ENCODE measurements at regions not wholly inside any gene's neighbourhood (a gene's known extent, or its start where the extent isn't known, plus 50 kb on each side); places are given as distances from the start of the nearest gene placed in this dataset.

- no peak for TF ChIP-seq TCF12 (IDR thresholded peaks at IDR 0.05; ENCODE audit: low read depth)
- TF ChIP-seq, protein P1, sequence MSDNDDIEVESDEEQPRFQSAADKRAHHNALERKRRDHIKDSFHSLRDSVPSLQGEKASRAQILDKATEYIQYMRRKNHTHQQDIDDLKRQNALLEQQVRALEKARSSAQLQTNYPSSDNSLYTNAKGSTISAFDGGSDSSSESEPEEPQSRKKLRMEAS (IDR thresholded peaks at IDR 0.05), result no peak
- TF ChIP-seq, protein P2, sequence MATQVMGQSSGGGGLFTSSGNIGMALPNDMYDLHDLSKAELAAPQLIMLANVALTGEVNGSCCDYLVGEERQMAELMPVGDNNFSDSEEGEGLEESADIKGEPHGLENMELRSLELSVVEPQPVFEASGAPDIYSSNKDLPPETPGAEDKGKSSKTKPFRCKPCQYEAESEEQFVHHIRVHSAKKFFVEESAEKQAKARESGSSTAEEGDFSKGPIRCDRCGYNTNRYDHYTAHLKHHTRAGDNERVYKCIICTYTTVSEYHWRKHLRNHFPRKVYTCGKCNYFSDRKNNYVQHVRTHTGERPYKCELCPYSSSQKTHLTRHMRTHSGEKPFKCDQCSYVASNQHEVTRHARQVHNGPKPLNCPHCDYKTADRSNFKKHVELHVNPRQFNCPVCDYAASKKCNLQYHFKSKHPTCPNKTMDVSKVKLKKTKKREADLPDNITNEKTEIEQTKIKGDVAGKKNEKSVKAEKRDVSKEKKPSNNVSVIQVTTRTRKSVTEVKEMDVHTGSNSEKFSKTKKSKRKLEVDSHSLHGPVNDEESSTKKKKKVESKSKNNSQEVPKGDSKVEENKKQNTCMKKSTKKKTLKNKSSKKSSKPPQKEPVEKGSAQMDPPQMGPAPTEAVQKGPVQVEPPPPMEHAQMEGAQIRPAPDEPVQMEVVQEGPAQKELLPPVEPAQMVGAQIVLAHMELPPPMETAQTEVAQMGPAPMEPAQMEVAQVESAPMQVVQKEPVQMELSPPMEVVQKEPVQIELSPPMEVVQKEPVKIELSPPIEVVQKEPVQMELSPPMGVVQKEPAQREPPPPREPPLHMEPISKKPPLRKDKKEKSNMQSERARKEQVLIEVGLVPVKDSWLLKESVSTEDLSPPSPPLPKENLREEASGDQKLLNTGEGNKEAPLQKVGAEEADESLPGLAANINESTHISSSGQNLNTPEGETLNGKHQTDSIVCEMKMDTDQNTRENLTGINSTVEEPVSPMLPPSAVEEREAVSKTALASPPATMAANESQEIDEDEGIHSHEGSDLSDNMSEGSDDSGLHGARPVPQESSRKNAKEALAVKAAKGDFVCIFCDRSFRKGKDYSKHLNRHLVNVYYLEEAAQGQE (IDR thresholded peaks at IDR 0.05; ENCODE audit: low read depth), result no peak
- no peak for TF ChIP-seq NFIC (IDR thresholded peaks at IDR 0.05)
- no peak for TF ChIP-seq TAF1 (IDR thresholded peaks at IDR 0.05; ENCODE audit: low read depth)
- TF ChIP-seq FOXM1 (IDR thresholded peaks at IDR 0.05; ENCODE audit: borderline replicate concordance, low read depth), result no peak
- no peak for TF ChIP-seq YY1 (IDR thresholded peaks at IDR 0.05; ENCODE audit: low read depth)
- no peak for TF ChIP-seq RAD21 (IDR thresholded peaks at IDR 0.05; ENCODE audit: low read depth)
These were observed 292.8 kb downstream of the LNPK start for GRCh38 chr2:175709248-175709647.
